ENCODE measurements at regions not wholly inside any gene's neighbourhood (a gene's known extent, or its start where the extent isn't known, plus 50 kb on each side); places are given as distances from the start of the nearest gene placed in this dataset.
A peak's percentile ranks its signal among the peaks of the same experiment; 100 is the strongest.

DNA sequence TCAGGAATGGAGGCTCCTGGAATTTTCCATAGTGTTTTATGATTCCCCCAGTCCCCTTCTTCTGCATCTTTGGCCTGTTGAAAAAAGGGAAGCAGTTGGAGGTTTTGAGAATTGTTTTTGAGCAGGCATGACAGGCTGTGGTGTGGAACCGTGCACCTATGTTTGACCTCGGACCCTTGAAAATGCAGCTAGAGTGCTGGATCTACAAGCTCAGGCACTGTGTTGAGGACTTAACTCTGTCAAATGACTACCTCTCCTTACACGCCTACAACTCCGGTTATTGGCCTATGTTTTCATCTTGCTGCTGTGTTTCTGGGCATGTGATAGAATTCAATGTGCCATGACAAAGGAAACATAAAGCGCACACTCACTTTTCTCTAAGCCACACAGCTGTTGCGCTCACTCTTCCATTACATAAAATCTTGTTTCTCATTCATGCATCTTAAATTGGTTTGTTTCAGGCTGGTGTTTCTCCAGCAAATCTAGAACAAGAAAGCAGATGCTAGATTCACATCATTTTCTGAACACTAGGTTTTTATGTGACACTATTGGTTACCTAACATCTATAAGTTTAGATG, 616.6 kb downstream of the FGF9 start:
- no peak overlapping the region for H3K4me3 ChIP-seq (ENCODE audit: low read depth, low read length)
- DNase-seq (ENCODE audit: low read depth) = no peak
- no peak for TF ChIP-seq POLR2A (IDR thresholded peaks at IDR 0.05; ENCODE audit: extremely low read depth, insufficient read length)
- TF ChIP-seq, protein P1, sequence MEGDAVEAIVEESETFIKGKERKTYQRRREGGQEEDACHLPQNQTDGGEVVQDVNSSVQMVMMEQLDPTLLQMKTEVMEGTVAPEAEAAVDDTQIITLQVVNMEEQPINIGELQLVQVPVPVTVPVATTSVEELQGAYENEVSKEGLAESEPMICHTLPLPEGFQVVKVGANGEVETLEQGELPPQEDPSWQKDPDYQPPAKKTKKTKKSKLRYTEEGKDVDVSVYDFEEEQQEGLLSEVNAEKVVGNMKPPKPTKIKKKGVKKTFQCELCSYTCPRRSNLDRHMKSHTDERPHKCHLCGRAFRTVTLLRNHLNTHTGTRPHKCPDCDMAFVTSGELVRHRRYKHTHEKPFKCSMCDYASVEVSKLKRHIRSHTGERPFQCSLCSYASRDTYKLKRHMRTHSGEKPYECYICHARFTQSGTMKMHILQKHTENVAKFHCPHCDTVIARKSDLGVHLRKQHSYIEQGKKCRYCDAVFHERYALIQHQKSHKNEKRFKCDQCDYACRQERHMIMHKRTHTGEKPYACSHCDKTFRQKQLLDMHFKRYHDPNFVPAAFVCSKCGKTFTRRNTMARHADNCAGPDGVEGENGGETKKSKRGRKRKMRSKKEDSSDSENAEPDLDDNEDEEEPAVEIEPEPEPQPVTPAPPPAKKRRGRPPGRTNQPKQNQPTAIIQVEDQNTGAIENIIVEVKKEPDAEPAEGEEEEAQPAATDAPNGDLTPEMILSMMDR (IDR thresholded peaks at IDR 0.05; ENCODE audit: low read depth, low read length) = no peak
- TF ChIP-seq, protein P2, sequence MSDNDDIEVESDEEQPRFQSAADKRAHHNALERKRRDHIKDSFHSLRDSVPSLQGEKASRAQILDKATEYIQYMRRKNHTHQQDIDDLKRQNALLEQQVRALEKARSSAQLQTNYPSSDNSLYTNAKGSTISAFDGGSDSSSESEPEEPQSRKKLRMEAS (IDR thresholded peaks at IDR 0.05; ENCODE audit: low read depth, low read length) = no peak
- TF ChIP-seq MYC (IDR thresholded peaks at IDR 0.05; ENCODE audit: low read depth, low read length) = no peak

DNA sequence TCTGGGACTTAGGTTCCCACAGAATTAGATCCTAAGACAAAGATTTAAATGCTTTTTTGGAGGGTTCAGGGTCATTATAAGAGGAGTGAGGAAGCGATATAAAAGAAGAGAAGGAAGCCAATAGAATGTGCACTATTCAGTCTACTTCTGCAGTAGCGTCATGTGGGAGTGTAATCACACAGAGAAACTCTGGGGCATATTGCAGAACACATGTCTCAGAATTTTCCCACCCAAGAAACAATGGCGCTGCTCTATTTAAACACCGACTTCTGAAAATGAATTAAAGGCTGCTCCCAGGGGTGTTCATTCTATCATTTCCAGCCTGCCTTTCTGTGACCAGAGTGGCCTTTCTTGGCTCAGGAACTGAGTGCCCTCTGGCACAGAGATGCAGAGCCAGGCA, 617.6 kb downstream of the FGF9 start:
- TF ChIP-seq POLR2A (IDR thresholded peaks at IDR 0.05; ENCODE audit: extremely low read depth, insufficient read length) (no peak), MYC (IDR thresholded peaks at IDR 0.05; ENCODE audit: low read depth, low read length) (no peak)
- TF ChIP-seq, protein P1 (IDR thresholded peaks at IDR 0.05; ENCODE audit: low read depth, low read length) = no peak
- TF ChIP-seq, protein P2 (IDR thresholded peaks at IDR 0.05; ENCODE audit: low read depth, low read length) = no peak
- no peak overlapping the region for H3K4me3 ChIP-seq (ENCODE audit: low read depth, low read length)
- no peak for DNase-seq (ENCODE audit: low read depth)

DNA sequence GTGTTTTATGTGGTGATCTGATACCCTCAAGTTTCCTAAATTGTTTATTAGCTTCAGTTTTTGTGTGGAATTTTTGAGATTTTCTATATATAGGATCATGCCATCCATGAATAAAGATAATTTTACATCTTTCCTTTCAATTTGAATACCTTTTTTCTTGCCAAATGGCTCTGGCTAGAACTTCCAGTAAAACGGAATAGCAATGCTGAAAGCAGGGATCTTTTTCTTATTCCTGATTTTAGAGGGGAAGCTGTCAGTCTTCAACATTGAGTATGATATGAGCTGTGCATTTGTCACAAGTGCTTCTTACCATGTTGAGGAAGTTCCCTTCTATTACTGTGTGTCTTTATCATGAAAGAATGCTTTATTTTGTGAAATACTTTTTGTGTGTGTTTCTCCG, 618.8 kb downstream of the FGF9 start:
- DNase-seq (ENCODE audit: low read depth) = no peak
- H3K4me3 ChIP-seq (ENCODE audit: low read depth, low read length) = no peak overlapping the region
- TF ChIP-seq, protein P1 (IDR thresholded peaks at IDR 0.05; ENCODE audit: low read depth, low read length) = no peak
- TF ChIP-seq, protein P2 (IDR thresholded peaks at IDR 0.05; ENCODE audit: low read depth, low read length) = no peak
- no peak for TF ChIP-seq POLR2A (IDR thresholded peaks at IDR 0.05; ENCODE audit: extremely low read depth, insufficient read length)
- no peak for TF ChIP-seq MYC (IDR thresholded peaks at IDR 0.05; ENCODE audit: low read depth, low read length)

DNA sequence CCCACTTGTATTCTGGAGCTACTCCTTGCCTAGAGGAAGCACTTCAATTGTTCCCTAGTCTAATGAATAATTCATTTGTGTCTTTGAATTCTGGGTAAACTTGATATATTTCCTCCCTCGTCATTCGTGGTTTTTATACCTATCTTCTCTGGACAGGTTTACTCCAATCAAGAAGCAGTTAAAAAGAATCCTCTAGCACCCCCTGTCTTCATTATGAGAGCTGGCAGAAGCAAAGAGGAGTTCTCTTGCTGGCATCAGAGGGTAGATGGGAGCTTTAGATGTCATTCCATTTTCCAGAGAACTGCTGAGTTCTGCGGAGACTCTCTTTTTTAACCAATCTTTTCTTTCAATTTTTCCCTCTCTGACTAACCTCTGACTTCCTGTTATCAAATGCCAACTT, 627.7 kb downstream of the FGF9 start:
- H3K4me3 ChIP-seq (ENCODE audit: low read depth, low read length) = no peak overlapping the region

DNA sequence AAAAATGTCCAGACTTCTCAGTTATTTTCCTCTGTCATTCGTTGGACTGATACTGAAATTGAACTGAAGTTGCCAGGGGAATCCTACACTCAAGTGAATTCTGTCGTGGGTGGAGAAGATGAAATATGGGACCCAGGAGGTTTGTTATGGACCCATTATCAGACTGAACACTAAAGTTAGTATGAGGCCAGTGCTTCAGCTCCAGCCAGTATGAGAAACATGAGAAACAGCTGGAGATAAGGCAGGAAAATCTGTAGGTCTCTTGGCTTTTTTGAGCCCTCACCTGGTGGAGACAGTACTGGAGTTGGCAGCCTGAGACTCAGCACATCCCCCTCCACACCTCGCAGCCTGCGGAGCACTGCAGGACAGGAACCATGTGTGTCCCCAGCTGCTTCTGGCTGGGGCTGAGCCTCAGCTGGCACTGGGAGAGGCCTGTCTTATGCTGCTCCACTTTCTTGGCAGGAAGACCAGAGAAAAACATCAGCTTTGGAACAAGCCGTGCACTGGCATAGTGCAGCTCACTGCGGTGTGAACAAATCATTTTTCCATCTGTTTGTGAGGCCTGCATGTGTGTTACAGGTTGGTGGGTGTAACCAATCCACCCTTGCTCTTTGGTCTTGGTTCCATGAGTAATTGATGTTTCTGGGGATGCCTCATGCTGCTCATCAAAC, 641.0 kb downstream of the FGF9 start:
- TF ChIP-seq, protein P2 (IDR thresholded peaks at IDR 0.05; ENCODE audit: low read depth, low read length) = no peak
- TF ChIP-seq, protein P1 (IDR thresholded peaks at IDR 0.05; ENCODE audit: low read depth, low read length) = no peak
- TF ChIP-seq MYC (IDR thresholded peaks at IDR 0.05; ENCODE audit: low read depth, low read length) (no peak), POLR2A (IDR thresholded peaks at IDR 0.05; ENCODE audit: extremely low read depth, insufficient read length) (no peak)
- no peak for DNase-seq (ENCODE audit: low read depth)
- H3K4me3 ChIP-seq (ENCODE audit: low read depth, low read length) = no peak overlapping the region

More for the DNA sequence above, 627.7 kb downstream of the FGF9 start:
- DNase-seq (ENCODE audit: low read depth) = no peak
- no peak for TF ChIP-seq POLR2A (IDR thresholded peaks at IDR 0.05; ENCODE audit: extremely low read depth, insufficient read length)
- TF ChIP-seq, protein P1 (IDR thresholded peaks at IDR 0.05; ENCODE audit: low read depth, low read length) = peak; percentile 3
